ENCODE measurements at regions not wholly inside any gene's neighbourhood (a gene's known extent, or its start where the extent isn't known, plus 50 kb on each side); places are given as distances from the start of the nearest gene placed in this dataset.

DNA sequence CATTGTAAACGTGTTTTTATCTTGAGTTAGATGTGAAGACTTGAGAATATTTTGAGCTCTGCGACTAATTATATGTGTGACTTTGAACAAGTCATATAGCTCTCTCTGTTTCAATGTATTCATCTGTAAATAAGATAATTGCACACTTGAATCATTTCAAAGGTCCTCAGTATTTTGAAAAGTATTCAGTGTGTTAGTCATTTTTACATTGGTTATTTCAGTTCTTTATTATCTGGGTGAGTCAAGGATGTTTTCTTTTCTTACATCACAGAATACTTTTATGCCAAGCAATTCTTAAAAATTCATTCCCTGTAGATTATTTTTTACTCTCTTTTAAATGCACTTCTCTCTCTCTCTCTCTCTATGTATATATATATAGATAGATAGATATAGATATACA is 1098.0 kb upstream of the ZEB2 start:
- no peak overlapping the region for H2AFZ ChIP-seq (ENCODE audit: low read depth, low read length)
- H3K4me1 ChIP-seq (ENCODE audit: control insufficient read depth, insufficient read depth, low read depth, low read length): no peaks in the 10 kb centered on the region
- H2BK15ac ChIP-seq (ENCODE audit: low read depth, poor library complexity, severe bottlenecking): no peak overlapping the region
- no peaks in the 10 kb centered on the region for H3K9me3 ChIP-seq (ENCODE audit: control insufficient read depth, low read length)
- no peaks in the 10 kb centered on the region for H3K27me3 ChIP-seq (ENCODE audit: control insufficient read depth in 1 of 2, insufficient read depth in 1 of 2, low read length in 2 of 2)
- no peak overlapping the region for H3K18ac ChIP-seq (ENCODE audit: low read depth in 1 of 2, low read length in 2 of 2)
- H3K4me2 ChIP-seq (ENCODE audit: low read length, poor library complexity, severe bottlenecking): no peak overlapping the region
- H2BK12ac ChIP-seq (ENCODE audit: low read length in 2 of 2): no peak overlapping the region
- DNase-seq: no peak
- no peak overlapping the region for H3K4ac ChIP-seq (ENCODE audit: low read depth in 1 of 2, low read length in 2 of 2)
- no peak overlapping the region for H3K9ac ChIP-seq (ENCODE audit: low read length)
- no CpG with 5 or more reads among the region's 2 CpGs for WGBS
- no peak overlapping the region for H3K23ac ChIP-seq (ENCODE audit: low read length in 2 of 2)
- no peak overlapping the region for H2AK5ac ChIP-seq (ENCODE audit: low read length, severe bottlenecking)
- no peak overlapping the region for H2BK120ac ChIP-seq (ENCODE audit: low read depth, low read length)
- no peak overlapping the region for H4K8ac ChIP-seq (ENCODE audit: low read length)
- H4K91ac ChIP-seq (ENCODE audit: low read length): no peak overlapping the region
- H3K4me3 ChIP-seq (ENCODE audit: insufficient read depth in 1 of 2, low read depth in 1 of 2, low read length in 2 of 2): no peak overlapping the region
- no peaks in the 10 kb centered on the region for H3K79me1 ChIP-seq (replicated peaks; ENCODE audit: low read length, poor library complexity, severe bottlenecking)
- no peak overlapping the region for H2BK5ac ChIP-seq (ENCODE audit: low read depth, low read length, poor library complexity, severe bottlenecking)
- no peaks in the 10 kb centered on the region for H3K36me3 ChIP-seq (ENCODE audit: control insufficient read depth in 1 of 2, insufficient read depth in 2 of 2, low read depth in 1 of 2, low read length in 2 of 2)
- H3K14ac ChIP-seq (ENCODE audit: low read length in 2 of 2): no peak overlapping the region
- H3K27ac ChIP-seq (ENCODE audit: low read length, poor library complexity, severe bottlenecking): peak overlapping the region; percentile 64

DNA sequence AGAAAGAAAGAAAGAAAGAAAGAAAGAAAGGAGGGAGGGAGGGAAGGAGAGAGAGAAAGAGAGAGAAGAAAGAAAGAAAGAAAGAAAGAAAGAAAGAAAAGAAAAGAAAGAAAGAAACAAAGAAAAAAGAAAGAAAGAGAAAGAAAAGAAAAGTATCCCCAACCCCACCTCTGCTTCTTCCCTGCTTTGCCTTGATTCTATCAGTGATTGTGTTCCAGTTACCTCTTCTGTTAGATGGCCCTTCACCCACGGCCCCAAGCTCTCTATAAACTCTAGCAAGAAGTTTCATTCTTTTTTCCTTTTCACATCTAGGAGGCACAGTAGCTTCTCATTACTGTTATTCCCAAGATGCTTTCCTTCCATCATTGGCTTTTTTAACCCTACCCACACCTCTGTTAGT is 1097.5 kb upstream of the ZEB2 start:
- Histone ChIP-seq H3K4me3 (ENCODE audit: insufficient read depth in 1 of 2, low read depth in 1 of 2, low read length in 2 of 2) (no peak overlapping the region), H2BK12ac (ENCODE audit: low read length in 2 of 2) (no peak overlapping the region), H3K14ac (ENCODE audit: low read length in 2 of 2) (no peak overlapping the region), H4K8ac (ENCODE audit: low read length) (no peak overlapping the region), H3K23ac (ENCODE audit: low read length in 2 of 2) (no peak overlapping the region), H2AFZ (ENCODE audit: low read depth, low read length) (no peak overlapping the region), H3K9ac (ENCODE audit: low read length) (no peak overlapping the region), H4K91ac (ENCODE audit: low read length) (no peak overlapping the region), H2BK120ac (ENCODE audit: low read depth, low read length) (no peak overlapping the region), H3K36me3 (ENCODE audit: control insufficient read depth in 1 of 2, insufficient read depth in 2 of 2, low read depth in 1 of 2, low read length in 2 of 2) (no peaks in the 10 kb centered on the region), H2BK15ac (ENCODE audit: low read depth, poor library complexity, severe bottlenecking) (no peak overlapping the region), H3K79me1 (replicated peaks; ENCODE audit: low read length, poor library complexity, severe bottlenecking) (no peaks in the 10 kb centered on the region), H3K27me3 (ENCODE audit: control insufficient read depth in 1 of 2, insufficient read depth in 1 of 2, low read length in 2 of 2) (no peaks in the 10 kb centered on the region), H3K4ac (ENCODE audit: low read depth in 1 of 2, low read length in 2 of 2) (no peak overlapping the region), H2BK5ac (ENCODE audit: low read depth, low read length, poor library complexity, severe bottlenecking) (no peak overlapping the region), H3K9me3 (ENCODE audit: control insufficient read depth, low read length) (no peaks in the 10 kb centered on the region), H3K18ac (ENCODE audit: low read depth in 1 of 2, low read length in 2 of 2) (no peak overlapping the region), H3K27ac (ENCODE audit: low read length, poor library complexity, severe bottlenecking) (peak overlapping the region; percentile 64), H2AK5ac (ENCODE audit: low read length, severe bottlenecking) (no peak overlapping the region), H3K4me2 (ENCODE audit: low read length, poor library complexity, severe bottlenecking) (no peak overlapping the region), H3K4me1 (ENCODE audit: control insufficient read depth, insufficient read depth, low read depth, low read length) (no peaks in the 10 kb centered on the region)
- no peak for DNase-seq
- WGBS: 80% methylated on average over 1 of the region's 1 CpG

DNA sequence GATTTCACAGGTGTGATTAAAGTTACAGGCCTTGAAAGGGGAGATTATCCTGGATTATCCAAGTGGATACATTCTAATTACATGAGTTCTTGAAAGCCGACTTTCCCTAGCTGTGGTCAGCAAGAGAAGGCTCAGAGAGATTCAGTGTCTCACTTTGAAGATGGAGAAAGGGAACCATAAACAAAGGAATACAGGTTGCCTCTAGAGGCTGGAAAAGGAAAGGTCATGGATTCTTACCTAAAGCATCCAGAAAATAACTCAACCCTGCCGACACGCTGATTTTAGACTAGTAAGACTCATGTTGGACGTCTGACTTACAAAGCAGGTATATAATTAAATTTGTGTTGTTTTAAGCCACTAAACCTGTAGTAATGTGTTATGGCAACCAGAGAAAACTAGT is 1095.7 kb upstream of the ZEB2 start:
- no peak overlapping the region for H3K27ac ChIP-seq (ENCODE audit: low read length, poor library complexity, severe bottlenecking)
- WGBS: 94% methylated on average over 4 of the region's 4 CpGs

DNA sequence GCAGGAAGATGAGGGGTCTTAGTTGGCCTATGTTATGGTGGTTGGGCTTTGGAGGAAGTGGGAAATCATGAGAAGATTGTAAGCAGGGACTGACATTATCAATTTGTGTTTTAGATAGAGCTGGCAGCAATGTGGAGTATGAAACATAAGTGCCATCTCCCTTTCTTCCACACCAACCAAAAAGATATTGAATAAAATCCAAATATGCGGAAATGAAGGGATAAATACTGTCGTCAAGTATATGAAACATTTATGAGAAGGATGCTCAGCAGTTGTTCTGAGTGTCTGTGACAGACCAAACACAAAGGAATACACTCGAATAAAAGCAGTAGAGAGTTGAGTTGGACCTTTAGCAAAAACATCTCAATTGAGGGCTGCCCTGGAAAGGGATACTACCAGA is 1090.0 kb upstream of the ZEB2 start:
- Histone ChIP-seq H2AK5ac (ENCODE audit: low read length, severe bottlenecking) (no peak overlapping the region), H2BK5ac (ENCODE audit: low read depth, low read length, poor library complexity, severe bottlenecking) (no peak overlapping the region), H4K91ac (ENCODE audit: low read length) (no peak overlapping the region), H3K23ac (ENCODE audit: low read length in 2 of 2) (no peak overlapping the region), H3K14ac (ENCODE audit: low read length in 2 of 2) (no peak overlapping the region), H3K9ac (ENCODE audit: low read length) (no peak overlapping the region), H3K4me1 (ENCODE audit: control insufficient read depth, insufficient read depth, low read depth, low read length) (no peaks in the 10 kb centered on the region), H3K4ac (ENCODE audit: low read depth in 1 of 2, low read length in 2 of 2) (no peak overlapping the region), H3K36me3 (ENCODE audit: control insufficient read depth in 1 of 2, insufficient read depth in 2 of 2, low read depth in 1 of 2, low read length in 2 of 2) (no peaks in the 10 kb centered on the region), H4K8ac (ENCODE audit: low read length) (no peak overlapping the region), H3K18ac (ENCODE audit: low read depth in 1 of 2, low read length in 2 of 2) (no peak overlapping the region), H2BK120ac (ENCODE audit: low read depth, low read length) (no peak overlapping the region), H3K27me3 (ENCODE audit: control insufficient read depth in 1 of 2, insufficient read depth in 1 of 2, low read length in 2 of 2) (no peaks in the 10 kb centered on the region), H2AFZ (ENCODE audit: low read depth, low read length) (no peak overlapping the region), H2BK15ac (ENCODE audit: low read depth, poor library complexity, severe bottlenecking) (no peak overlapping the region), H3K9me3 (ENCODE audit: control insufficient read depth, low read length) (no peaks in the 10 kb centered on the region), H2BK12ac (ENCODE audit: low read length in 2 of 2) (no peak overlapping the region), H3K4me2 (ENCODE audit: low read length, poor library complexity, severe bottlenecking) (no peak overlapping the region), H3K79me1 (replicated peaks; ENCODE audit: low read length, poor library complexity, severe bottlenecking) (no peaks in the 10 kb centered on the region), H3K4me3 (ENCODE audit: insufficient read depth in 1 of 2, low read depth in 1 of 2, low read length in 2 of 2) (no peak overlapping the region), H3K27ac (ENCODE audit: low read length, poor library complexity, severe bottlenecking) (no peak overlapping the region)
- 100% methylated on average over 3 of the region's 3 CpGs for WGBS
- DNase-seq: no peak

More for the DNA sequence above, 1095.7 kb upstream of the ZEB2 start:
- no peak overlapping the region for H2BK5ac ChIP-seq (ENCODE audit: low read depth, low read length, poor library complexity, severe bottlenecking)
- DNase-seq: no peak
- no peak overlapping the region for H2BK12ac ChIP-seq (ENCODE audit: low read length in 2 of 2)
- H3K23ac ChIP-seq (ENCODE audit: low read length in 2 of 2): no peak overlapping the region
- no peak overlapping the region for H4K91ac ChIP-seq (ENCODE audit: low read length)
- no peaks in the 10 kb centered on the region for H3K27me3 ChIP-seq (ENCODE audit: control insufficient read depth in 1 of 2, insufficient read depth in 1 of 2, low read length in 2 of 2)
- H3K4ac ChIP-seq (ENCODE audit: low read depth in 1 of 2, low read length in 2 of 2): no peak overlapping the region
- no peak overlapping the region for H3K14ac ChIP-seq (ENCODE audit: low read length in 2 of 2)
- H4K8ac ChIP-seq (ENCODE audit: low read length): no peak overlapping the region
- no peak overlapping the region for H2BK15ac ChIP-seq (ENCODE audit: low read depth, poor library complexity, severe bottlenecking)
- no peak overlapping the region for H3K9ac ChIP-seq (ENCODE audit: low read length)
- H3K4me3 ChIP-seq (ENCODE audit: insufficient read depth in 1 of 2, low read depth in 1 of 2, low read length in 2 of 2): no peak overlapping the region
- H2BK120ac ChIP-seq (ENCODE audit: low read depth, low read length): no peak overlapping the region
- H3K4me1 ChIP-seq (ENCODE audit: control insufficient read depth, insufficient read depth, low read depth, low read length): no peaks in the 10 kb centered on the region
- H3K18ac ChIP-seq (ENCODE audit: low read depth in 1 of 2, low read length in 2 of 2): no peak overlapping the region
- H2AFZ ChIP-seq (ENCODE audit: low read depth, low read length): no peak overlapping the region
- no peak overlapping the region for H2AK5ac ChIP-seq (ENCODE audit: low read length, severe bottlenecking)
- H3K79me1 ChIP-seq (replicated peaks; ENCODE audit: low read length, poor library complexity, severe bottlenecking): no peaks in the 10 kb centered on the region
- no peaks in the 10 kb centered on the region for H3K36me3 ChIP-seq (ENCODE audit: control insufficient read depth in 1 of 2, insufficient read depth in 2 of 2, low read depth in 1 of 2, low read length in 2 of 2)
- no peaks in the 10 kb centered on the region for H3K9me3 ChIP-seq (ENCODE audit: control insufficient read depth, low read length)
- no peak overlapping the region for H3K4me2 ChIP-seq (ENCODE audit: low read length, poor library complexity, severe bottlenecking)
